ENCODE measurements at regions not wholly inside any gene's neighbourhood (a gene's known extent, or its start where the extent isn't known, plus 50 kb on each side); places are given as distances from the start of the nearest gene placed in this dataset.

DNA sequence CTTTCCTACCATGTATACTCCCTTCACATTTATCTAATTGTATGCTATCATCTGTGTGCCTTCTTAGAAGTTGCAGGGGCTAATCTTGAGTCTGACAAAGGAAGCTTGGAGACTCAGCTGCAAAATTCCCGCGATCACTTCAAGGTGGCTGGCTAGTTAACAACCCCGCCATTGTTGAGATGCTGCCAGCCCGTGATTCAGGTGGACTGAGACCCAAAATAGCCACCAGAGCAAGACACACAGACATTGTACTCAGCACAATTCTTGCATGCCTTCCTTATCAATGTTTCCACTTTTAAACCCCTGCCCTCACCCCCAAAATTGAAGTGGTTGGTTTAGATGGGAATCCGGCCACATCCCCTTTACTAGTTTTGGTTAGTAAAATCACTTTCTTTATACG lies 225.8 kb upstream of the ZNF717 start:
- no peak overlapping the region for H2AK5ac ChIP-seq (ENCODE audit: low read length)
- H3K4me1 ChIP-seq (ENCODE audit: control insufficient read depth, low read depth, low read length) = no peaks in the 10 kb centered on the region
- H3K27me3 ChIP-seq (ENCODE audit: insufficient read depth, low read length, poor library complexity) = no peaks in the 10 kb centered on the region
- H3K56ac ChIP-seq (ENCODE audit: low read length) = no peak overlapping the region
- H3K36me3 ChIP-seq (ENCODE audit: control insufficient read depth, insufficient read depth, low read length) = no peaks in the 10 kb centered on the region
- H3K79me1 ChIP-seq (ENCODE audit: low read length) = no peaks in the 10 kb centered on the region
- no CpG with 5 or more reads among the region's 6 CpGs for WGBS (ENCODE audit: extremely low coverage, insufficient coverage, low lambda C conversion rate)
- H3K4me3 ChIP-seq (ENCODE audit: low read length) = no peak overlapping the region
- H3K23ac ChIP-seq (ENCODE audit: low read length) = no peak overlapping the region
- no peak overlapping the region for H4K8ac ChIP-seq (ENCODE audit: low read depth, low read length)
- H3K79me2 ChIP-seq (ENCODE audit: control insufficient read depth, insufficient read depth, low read length) = no peaks in the 10 kb centered on the region
- H3K4me2 ChIP-seq (ENCODE audit: low read length) = no peak overlapping the region
- DNase-seq = peak; percentile 15
- H3K9ac ChIP-seq (ENCODE audit: low read length) = no peak overlapping the region
- H2BK120ac ChIP-seq (ENCODE audit: low read depth, low read length) = no peak overlapping the region
- H2BK15ac ChIP-seq (replicated peaks; ENCODE audit: low read depth) = no peak overlapping the region
- no peak overlapping the region for H3K27ac ChIP-seq (ENCODE audit: low read depth, low read length)
- no peak overlapping the region for H3K18ac ChIP-seq (ENCODE audit: low read length)
- no peak overlapping the region for H2BK5ac ChIP-seq (ENCODE audit: low read length)
- H4K5ac ChIP-seq (ENCODE audit: low read length) = no peak overlapping the region
- no peak overlapping the region for H3K4ac ChIP-seq (ENCODE audit: low read depth, low read length)

DNA sequence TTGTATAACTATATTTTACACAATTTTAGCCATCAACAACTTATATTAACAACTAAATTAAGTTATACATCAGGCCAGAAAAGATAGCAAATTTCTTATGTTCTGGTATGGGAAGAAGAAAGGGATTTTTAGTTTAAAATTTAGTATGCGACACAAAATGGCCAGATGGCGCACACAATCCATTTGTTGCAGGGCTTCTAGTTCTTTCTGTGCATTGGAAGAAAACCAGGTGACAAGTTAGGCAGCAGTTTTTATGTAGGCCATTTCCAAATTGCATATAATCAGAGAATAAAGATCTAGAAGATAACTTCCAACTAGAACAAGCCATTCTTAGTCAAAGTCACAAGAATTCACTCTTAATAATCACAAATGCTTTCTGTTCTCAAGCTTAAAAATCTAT lies 230.1 kb upstream of the ZNF717 start:
- Histone ChIP-seq H4K5ac (ENCODE audit: low read length) (no peak overlapping the region), H3K9ac (ENCODE audit: low read length) (no peak overlapping the region), H3K27ac (ENCODE audit: low read depth, low read length) (no peak overlapping the region), H3K56ac (ENCODE audit: low read length) (no peak overlapping the region), H2BK120ac (ENCODE audit: low read depth, low read length) (no peak overlapping the region), H3K36me3 (ENCODE audit: control insufficient read depth, insufficient read depth, low read length) (no peaks in the 10 kb centered on the region), H3K79me1 (ENCODE audit: low read length) (no peaks in the 10 kb centered on the region), H3K27me3 (ENCODE audit: insufficient read depth, low read length, poor library complexity) (no peaks in the 10 kb centered on the region), H3K4me3 (ENCODE audit: low read length) (no peak overlapping the region), H3K79me2 (ENCODE audit: control insufficient read depth, insufficient read depth, low read length) (no peaks in the 10 kb centered on the region), H4K8ac (ENCODE audit: low read depth, low read length) (no peak overlapping the region), H3K4me1 (ENCODE audit: control insufficient read depth, low read depth, low read length) (no peaks in the 10 kb centered on the region), H2BK15ac (replicated peaks; ENCODE audit: low read depth) (no peak overlapping the region), H3K4ac (ENCODE audit: low read depth, low read length) (no peak overlapping the region), H3K4me2 (ENCODE audit: low read length) (no peak overlapping the region), H2AK5ac (ENCODE audit: low read length) (no peak overlapping the region), H3K18ac (ENCODE audit: low read length) (no peak overlapping the region), H2BK5ac (ENCODE audit: low read length) (no peak overlapping the region), H3K23ac (ENCODE audit: low read length) (no peak overlapping the region)
- no peak for DNase-seq
- WGBS (ENCODE audit: extremely low coverage, insufficient coverage, low lambda C conversion rate) = no CpG with 5 or more reads among the region's 2 CpGs

DNA sequence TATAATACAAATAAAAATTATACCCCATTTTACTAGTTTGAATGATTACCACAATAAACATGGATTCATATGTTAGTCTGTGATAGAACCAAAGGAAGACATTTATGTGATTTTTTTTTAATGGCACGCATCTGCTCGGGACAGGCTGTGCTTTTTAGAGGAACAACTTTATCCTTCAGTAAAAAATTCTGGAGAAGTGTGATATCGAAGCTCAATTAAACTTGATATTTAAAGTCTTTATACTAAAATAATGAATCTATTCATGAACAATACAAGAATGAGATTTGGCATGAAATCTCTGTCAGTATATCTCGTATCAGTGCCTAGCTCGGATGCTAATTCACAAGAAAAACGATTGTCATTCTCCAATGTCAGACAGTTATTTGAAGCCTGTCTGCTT lies 230.8 kb upstream of the ZNF717 start:
- no peak overlapping the region for H3K9ac ChIP-seq (ENCODE audit: low read length)
- no peaks in the 10 kb centered on the region for H3K27me3 ChIP-seq (ENCODE audit: insufficient read depth, low read length, poor library complexity)
- DNase-seq = no peak
- H3K36me3 ChIP-seq (ENCODE audit: control insufficient read depth, insufficient read depth, low read length) = no peaks in the 10 kb centered on the region
- no peak overlapping the region for H2BK15ac ChIP-seq (replicated peaks; ENCODE audit: low read depth)
- H3K4me1 ChIP-seq (ENCODE audit: control insufficient read depth, low read depth, low read length) = no peaks in the 10 kb centered on the region
- no peak overlapping the region for H3K27ac ChIP-seq (ENCODE audit: low read depth, low read length)
- H2BK120ac ChIP-seq (ENCODE audit: low read depth, low read length) = no peak overlapping the region
- no peak overlapping the region for H4K8ac ChIP-seq (ENCODE audit: low read depth, low read length)
- H3K4me3 ChIP-seq (ENCODE audit: low read length) = no peak overlapping the region
- H3K56ac ChIP-seq (ENCODE audit: low read length) = no peak overlapping the region
- no peaks in the 10 kb centered on the region for H3K79me1 ChIP-seq (ENCODE audit: low read length)
- no peak overlapping the region for H2BK5ac ChIP-seq (ENCODE audit: low read length)
- H3K4ac ChIP-seq (ENCODE audit: low read depth, low read length) = no peak overlapping the region
- H3K79me2 ChIP-seq (ENCODE audit: control insufficient read depth, insufficient read depth, low read length) = no peaks in the 10 kb centered on the region
- WGBS (ENCODE audit: extremely low coverage, insufficient coverage, low lambda C conversion rate) = no CpG with 5 or more reads among the region's 6 CpGs
- H3K18ac ChIP-seq (ENCODE audit: low read length) = no peak overlapping the region
- H3K23ac ChIP-seq (ENCODE audit: low read length) = no peak overlapping the region
- H4K5ac ChIP-seq (ENCODE audit: low read length) = no peak overlapping the region
- H3K4me2 ChIP-seq (ENCODE audit: low read length) = no peak overlapping the region
- no peak overlapping the region for H2AK5ac ChIP-seq (ENCODE audit: low read length)

DNA sequence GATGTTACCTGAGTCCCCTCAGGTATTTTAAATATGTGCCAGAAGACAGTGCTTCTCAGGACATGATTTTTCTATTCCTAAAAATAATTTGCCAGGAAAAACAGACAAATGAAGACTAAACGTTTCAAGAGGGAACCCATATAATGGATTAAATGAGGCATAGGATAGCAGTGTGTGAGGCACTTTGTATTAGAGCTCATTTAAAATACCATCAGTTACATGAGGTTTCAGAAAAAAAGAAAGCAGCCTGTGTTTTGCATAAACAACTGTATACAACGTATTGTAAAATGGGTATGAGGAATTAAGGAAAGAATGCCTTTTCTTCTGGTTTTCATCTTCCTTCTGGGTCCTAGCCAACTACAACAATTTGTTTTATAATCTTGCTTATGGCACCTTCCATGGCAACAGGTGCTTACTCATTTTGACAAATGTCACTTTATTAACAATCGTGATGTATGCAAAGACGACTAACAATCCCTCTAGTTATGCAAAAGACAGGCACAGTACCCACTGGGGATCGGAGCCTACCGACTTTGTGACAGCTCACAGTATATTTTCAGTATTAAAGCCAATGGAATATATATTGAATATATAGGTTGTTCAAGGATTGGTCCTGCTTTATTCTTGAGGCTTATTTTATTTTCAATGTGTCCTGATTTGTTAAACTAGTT lies 231.6 kb upstream of the ZNF717 start:
- WGBS (ENCODE audit: extremely low coverage, insufficient coverage, low lambda C conversion rate) = no CpG with 5 or more reads among the region's 6 CpGs
- no peak overlapping the region for H2AK5ac ChIP-seq (ENCODE audit: low read length)
- H3K79me1 ChIP-seq (ENCODE audit: low read length) = no peaks in the 10 kb centered on the region
- H3K79me2 ChIP-seq (ENCODE audit: control insufficient read depth, insufficient read depth, low read length) = no peaks in the 10 kb centered on the region
- no peak overlapping the region for H3K27ac ChIP-seq (ENCODE audit: low read depth, low read length)
- no peak overlapping the region for H4K8ac ChIP-seq (ENCODE audit: low read depth, low read length)
- no peak overlapping the region for H3K56ac ChIP-seq (ENCODE audit: low read length)
- H4K5ac ChIP-seq (ENCODE audit: low read length) = no peak overlapping the region
- no peak overlapping the region for H3K9ac ChIP-seq (ENCODE audit: low read length)
- no peak overlapping the region for H3K23ac ChIP-seq (ENCODE audit: low read length)
- no peak overlapping the region for H3K4me2 ChIP-seq (ENCODE audit: low read length)
- no peak overlapping the region for H2BK15ac ChIP-seq (replicated peaks; ENCODE audit: low read depth)
- no peaks in the 10 kb centered on the region for H3K4me1 ChIP-seq (ENCODE audit: control insufficient read depth, low read depth, low read length)
- H3K18ac ChIP-seq (ENCODE audit: low read length) = no peak overlapping the region
- H3K36me3 ChIP-seq (ENCODE audit: control insufficient read depth, insufficient read depth, low read length) = no peaks in the 10 kb centered on the region
- no peaks in the 10 kb centered on the region for H3K27me3 ChIP-seq (ENCODE audit: insufficient read depth, low read length, poor library complexity)
- no peak overlapping the region for H2BK120ac ChIP-seq (ENCODE audit: low read depth, low read length)
- DNase-seq = no peak
- H3K4ac ChIP-seq (ENCODE audit: low read depth, low read length) = no peak overlapping the region
- no peak overlapping the region for H2BK5ac ChIP-seq (ENCODE audit: low read length)
- no peak overlapping the region for H3K4me3 ChIP-seq (ENCODE audit: low read length)

DNA sequence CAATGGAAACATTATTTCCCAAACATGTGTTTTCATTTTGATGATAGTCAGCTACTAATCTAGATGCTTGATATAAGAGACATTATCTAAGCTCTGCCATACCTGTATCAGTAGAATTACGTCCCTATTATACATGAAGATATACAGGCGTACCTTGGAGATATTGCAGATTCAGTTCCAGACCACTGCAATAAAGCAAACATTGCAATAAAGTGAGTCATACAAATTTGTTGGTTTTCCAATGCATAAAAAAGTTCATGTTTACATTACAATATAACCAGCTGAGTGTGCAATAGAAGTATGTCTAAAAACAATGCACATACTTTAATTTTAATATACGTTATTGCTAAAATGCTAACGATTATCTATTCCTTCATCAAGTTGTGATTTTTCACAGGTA lies 236.0 kb upstream of the ZNF717 start:
- H3K4ac ChIP-seq (ENCODE audit: low read depth, low read length) = no peak overlapping the region
- no peak overlapping the region for H3K18ac ChIP-seq (ENCODE audit: low read length)
- no peak overlapping the region for H4K8ac ChIP-seq (ENCODE audit: low read depth, low read length)
- H4K5ac ChIP-seq (ENCODE audit: low read length) = no peak overlapping the region
- H2BK120ac ChIP-seq (ENCODE audit: low read depth, low read length) = no peak overlapping the region
- H3K9ac ChIP-seq (ENCODE audit: low read length) = no peak overlapping the region
- no peak overlapping the region for H3K23ac ChIP-seq (ENCODE audit: low read length)
- no peaks in the 10 kb centered on the region for H3K79me1 ChIP-seq (ENCODE audit: low read length)
- H2BK15ac ChIP-seq (replicated peaks; ENCODE audit: low read depth) = no peak overlapping the region
- H3K27ac ChIP-seq (ENCODE audit: low read depth, low read length) = no peak overlapping the region
- no peak for DNase-seq
- H3K4me2 ChIP-seq (ENCODE audit: low read length) = no peak overlapping the region
- H2BK5ac ChIP-seq (ENCODE audit: low read length) = no peak overlapping the region
- no peaks in the 10 kb centered on the region for H3K36me3 ChIP-seq (ENCODE audit: control insufficient read depth, insufficient read depth, low read length)
- H3K56ac ChIP-seq (ENCODE audit: low read length) = no peak overlapping the region
- no CpG with 5 or more reads among the region's 4 CpGs for WGBS (ENCODE audit: extremely low coverage, insufficient coverage, low lambda C conversion rate)
- no peaks in the 10 kb centered on the region for H3K4me1 ChIP-seq (ENCODE audit: control insufficient read depth, low read depth, low read length)
- no peak overlapping the region for H2AK5ac ChIP-seq (ENCODE audit: low read length)
- H3K79me2 ChIP-seq (ENCODE audit: control insufficient read depth, insufficient read depth, low read length) = no peaks in the 10 kb centered on the region
- no peaks in the 10 kb centered on the region for H3K27me3 ChIP-seq (ENCODE audit: insufficient read depth, low read length, poor library complexity)
- no peak overlapping the region for H3K4me3 ChIP-seq (ENCODE audit: low read length)

DNA sequence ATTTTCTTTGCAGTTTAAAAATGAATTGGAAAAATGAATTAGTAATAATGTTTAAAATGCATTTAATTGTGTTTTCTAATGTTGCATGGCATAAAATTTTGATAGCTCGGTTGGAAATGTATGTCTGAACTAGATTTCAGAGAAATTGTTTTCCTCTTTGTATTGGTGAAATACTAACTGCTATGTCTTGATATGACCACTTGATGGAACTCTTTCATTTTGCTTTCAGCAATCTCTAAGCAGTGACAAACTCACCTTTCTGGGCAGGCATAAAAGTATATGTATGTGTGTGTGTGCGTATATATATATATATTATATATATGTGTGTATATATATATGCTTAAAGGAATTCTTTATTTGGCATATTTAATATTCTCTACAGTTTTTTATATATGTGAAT lies 239.3 kb upstream of the ZNF717 start:
- no CpG with 5 or more reads among the region's 2 CpGs for WGBS (ENCODE audit: extremely low coverage, insufficient coverage, low lambda C conversion rate)

More for the DNA sequence above, 239.3 kb upstream of the ZNF717 start:
- Histone ChIP-seq H3K27me3 (ENCODE audit: insufficient read depth, low read length, poor library complexity) (no peaks in the 10 kb centered on the region), H2BK5ac (ENCODE audit: low read length) (no peak overlapping the region), H3K18ac (ENCODE audit: low read length) (no peak overlapping the region), H3K4me1 (ENCODE audit: control insufficient read depth, low read depth, low read length) (no peaks in the 10 kb centered on the region), H3K9ac (ENCODE audit: low read length) (no peak overlapping the region), H2BK120ac (ENCODE audit: low read depth, low read length) (no peak overlapping the region), H3K27ac (ENCODE audit: low read depth, low read length) (no peak overlapping the region), H3K4me3 (ENCODE audit: low read length) (no peak overlapping the region), H3K23ac (ENCODE audit: low read length) (no peak overlapping the region), H2AK5ac (ENCODE audit: low read length) (no peak overlapping the region), H3K4ac (ENCODE audit: low read depth, low read length) (no peak overlapping the region), H3K36me3 (ENCODE audit: control insufficient read depth, insufficient read depth, low read length) (no peaks in the 10 kb centered on the region), H4K5ac (ENCODE audit: low read length) (no peak overlapping the region), H2BK15ac (replicated peaks; ENCODE audit: low read depth) (no peak overlapping the region), H4K8ac (ENCODE audit: low read depth, low read length) (no peak overlapping the region), H3K79me2 (ENCODE audit: control insufficient read depth, insufficient read depth, low read length) (no peaks in the 10 kb centered on the region), H3K56ac (ENCODE audit: low read length) (no peak overlapping the region), H3K4me2 (ENCODE audit: low read length) (no peak overlapping the region), H3K79me1 (ENCODE audit: low read length) (no peaks in the 10 kb centered on the region)
- DNase-seq = peak; percentile 50

All from mesendoderm (in vitro differentiated cells).